HG02943 (cell line): ENCODE measurements at regions not wholly inside any gene's neighbourhood (a gene's known extent, or its start where the extent isn't known, plus 50 kb on each side); places are given as distances from the start of the nearest gene placed in this dataset.

Experiments used
- ATAC-seq: cut with Tn5 transposase; IDR thresholded peaks from one replicate; pipeline ENCODE4 v1.9.1; 2021; ENCODE audit warnings: mild to moderate bottlenecking, low read depth, moderate library complexity; ENCODE audit not compliant: unreplicated experiment

DNA sequence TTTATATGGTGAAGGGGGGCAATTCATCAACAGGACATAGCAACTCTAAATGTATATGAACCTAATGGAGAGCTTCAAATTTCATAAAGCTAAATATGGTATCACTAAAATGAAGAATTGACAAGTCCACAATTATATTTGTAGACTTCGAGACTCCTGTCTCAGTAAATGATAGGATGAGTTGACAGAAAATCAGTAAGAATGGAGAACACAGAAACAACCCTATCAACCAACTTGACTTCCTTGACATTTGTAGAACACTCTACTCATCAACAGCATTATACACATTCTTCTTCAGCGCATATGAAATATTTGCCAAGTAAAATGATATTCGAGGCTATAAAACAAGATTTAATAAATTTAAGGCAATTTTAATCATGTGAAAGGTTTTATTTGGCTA, 322.9 kb upstream of the MAF start:
- ATAC-seq: no peak

DNA sequence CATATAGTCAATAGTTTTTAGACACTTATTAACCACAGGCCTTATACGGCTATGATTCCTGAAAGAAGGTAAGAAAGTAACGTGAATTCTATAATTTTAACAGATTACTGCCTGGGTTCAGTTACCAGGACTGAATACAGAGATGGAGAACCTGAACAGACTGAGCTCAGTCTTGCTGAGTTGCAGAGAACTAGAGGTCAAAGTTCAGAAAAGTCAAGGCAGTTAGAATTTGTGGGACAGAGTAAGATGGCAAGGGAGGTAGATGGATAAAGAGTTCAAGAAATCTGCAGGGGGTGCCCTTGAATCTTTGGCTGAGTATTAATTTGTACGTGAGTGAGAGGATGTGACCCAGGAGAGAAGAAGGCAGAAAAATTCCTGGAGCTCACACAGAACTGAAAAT, 320.1 kb upstream of the MAF start:
- no peak for ATAC-seq

DNA sequence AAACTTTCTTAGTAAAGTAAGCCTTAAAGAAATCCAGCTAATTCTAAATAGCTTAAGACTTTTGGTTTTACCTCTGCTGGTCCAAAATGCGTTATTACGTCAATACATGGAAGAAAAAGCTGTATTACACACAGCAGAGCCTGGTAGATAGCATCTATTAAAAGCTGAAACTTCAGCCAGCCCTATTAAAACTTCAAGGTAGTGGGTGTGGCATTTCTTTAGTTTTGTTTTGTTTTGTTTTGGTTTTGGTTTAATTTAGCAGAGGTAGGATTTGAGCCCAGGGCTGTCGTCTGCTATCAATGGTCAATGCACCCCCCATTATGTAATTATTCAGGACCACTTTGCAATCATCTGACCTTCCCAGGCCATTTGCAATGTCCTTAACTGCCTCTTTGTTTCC, 318.4 kb upstream of the MAF start:
- no peak for ATAC-seq

DNA sequence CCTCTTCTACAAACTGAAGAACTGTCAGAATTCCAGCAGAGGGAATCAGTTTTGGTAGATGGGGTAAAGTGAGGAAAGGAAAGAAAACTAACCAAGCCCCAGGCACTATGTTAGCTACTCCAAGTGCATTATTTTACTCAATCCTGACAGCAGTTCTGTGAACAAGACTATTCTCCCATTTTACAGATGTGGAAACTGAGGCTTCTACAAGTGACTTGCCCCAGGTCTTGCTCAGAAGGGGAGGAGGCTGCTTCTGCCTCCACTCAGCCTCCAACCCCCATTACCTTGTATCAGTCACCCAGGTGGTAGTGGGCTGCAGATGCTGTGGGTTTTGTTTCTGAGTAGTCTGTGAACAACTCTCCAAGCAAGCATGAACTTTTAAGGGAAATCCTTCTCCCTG, 315.2 kb upstream of the MAF start:
- ATAC-seq: no peak

DNA sequence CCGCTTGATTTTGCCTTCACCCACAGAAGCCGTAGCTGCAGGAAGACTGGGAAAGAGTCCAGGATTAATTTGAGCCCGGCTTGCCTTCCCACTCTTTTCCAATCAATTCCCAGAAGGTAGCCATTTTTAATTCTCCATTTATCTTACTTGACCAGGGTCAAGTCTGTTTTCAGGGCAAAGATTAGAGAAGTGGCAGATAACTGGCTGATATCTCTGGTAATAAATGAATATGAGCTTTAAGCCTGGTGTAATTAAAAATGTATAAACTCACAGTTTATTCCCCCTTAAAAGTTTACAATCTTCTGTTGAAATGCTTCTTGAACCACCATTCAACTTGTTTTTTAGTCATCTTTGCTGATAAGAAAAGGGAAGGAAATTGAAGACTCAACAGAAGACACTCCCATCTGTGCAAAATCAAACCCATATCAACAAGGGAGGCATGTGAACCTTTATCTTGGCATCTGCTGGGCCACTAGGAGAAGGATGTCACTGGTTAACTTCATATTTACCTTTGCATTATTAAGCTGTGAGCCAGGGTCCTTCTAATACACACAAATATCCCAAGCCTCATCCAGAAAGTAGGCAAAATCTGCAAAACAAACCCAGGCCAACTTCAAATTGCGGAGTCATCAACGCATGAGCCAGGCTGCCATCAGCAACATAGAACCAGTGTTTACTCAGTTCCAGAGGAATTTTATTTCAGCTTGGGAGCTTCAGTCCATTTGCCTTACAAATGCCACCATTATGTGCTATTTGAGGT, 314.6 kb upstream of the MAF start:
- ATAC-seq: no peak

DNA sequence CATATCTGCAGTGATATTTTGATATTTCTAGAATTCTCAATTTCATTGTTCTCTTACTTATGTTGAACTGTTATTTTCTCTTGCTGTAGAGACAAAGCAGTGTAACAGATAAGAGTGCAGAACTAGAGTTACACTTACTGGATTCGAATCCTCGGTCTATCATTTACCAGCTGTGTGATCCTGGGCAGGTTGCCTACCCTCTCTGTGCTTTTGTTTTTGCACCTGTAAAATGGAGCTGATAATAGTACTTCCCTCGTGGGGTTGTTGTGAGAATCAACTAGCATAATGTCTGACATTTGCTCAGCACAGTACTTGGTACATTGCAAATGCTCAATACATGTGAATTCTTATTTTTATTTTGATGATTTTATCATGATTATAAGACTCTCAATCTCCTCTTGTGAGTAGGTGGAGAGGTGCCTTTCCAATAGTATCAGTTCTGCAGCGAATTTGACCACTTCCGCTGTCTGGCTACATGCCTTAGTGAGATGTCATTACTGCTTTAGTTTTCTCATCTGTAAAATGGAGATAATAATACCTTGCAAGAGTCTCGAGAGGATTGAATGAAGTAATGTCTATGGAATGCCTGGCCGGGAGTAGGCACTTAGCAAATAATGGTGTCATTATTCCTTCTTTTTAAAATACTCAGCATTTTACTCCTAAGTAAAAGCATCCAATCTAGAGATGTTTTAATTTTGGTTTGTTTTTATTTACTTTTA, 312.2 kb upstream of the MAF start:
- no peak for ATAC-seq

DNA sequence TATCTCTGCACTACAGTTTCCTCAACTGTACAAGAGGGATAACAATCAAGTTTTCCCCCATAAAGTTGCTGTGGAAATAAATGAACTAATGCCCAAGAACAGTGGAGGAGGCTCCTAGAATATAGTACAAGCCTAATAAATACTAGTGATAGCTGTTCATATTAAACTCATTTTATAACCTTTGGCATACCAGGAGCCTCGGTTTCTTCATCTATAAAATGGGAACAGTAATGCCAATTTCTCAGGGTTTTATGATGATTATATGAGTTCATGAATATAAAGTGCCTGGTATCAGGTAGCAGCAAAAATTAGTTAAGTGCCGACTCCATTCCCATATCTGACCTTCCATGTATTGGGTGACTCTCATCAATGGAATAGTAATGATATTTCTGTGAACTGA, 311.1 kb upstream of the MAF start:
- ATAC-seq: no peak

DNA sequence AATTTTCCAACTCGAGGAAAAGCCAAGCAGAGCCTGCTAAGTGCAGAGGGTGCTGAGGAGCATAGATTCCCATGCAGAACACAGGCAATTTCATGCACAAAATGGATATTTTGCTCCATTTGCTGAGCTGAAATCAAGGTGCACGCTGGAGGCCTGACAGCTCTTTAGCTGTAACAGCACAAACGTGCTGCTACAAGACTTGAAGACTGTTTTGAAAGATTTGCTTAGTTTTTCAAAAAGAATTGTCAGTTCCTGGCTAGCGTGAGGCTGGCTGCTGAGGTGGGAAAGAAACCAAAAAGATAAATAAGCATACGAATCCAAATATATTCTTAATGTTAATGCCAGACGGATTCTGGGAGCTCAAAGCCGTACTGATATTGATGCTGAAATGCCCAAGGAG, 309.0 kb upstream of the MAF start:
- ATAC-seq: no peak

DNA sequence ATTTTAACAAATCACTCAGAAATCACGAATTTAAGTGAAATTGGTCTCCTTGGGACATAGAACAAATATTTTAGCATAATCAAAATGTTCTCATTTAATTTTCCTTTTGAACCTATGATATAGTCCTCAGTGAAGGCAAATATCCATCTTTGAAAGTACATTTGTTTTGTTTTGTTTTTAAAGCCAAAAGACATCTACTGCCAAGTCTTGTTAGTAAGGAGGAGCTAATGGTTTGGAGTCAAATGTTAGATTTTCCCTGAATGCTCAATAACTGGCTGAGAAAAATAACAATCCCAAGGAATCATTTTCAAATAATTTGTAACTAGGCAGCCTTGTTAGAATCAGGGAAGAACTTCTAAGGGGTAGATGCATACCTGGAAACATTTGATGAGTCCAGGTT, 302.9 kb upstream of the MAF start:
- no peak for ATAC-seq

DNA sequence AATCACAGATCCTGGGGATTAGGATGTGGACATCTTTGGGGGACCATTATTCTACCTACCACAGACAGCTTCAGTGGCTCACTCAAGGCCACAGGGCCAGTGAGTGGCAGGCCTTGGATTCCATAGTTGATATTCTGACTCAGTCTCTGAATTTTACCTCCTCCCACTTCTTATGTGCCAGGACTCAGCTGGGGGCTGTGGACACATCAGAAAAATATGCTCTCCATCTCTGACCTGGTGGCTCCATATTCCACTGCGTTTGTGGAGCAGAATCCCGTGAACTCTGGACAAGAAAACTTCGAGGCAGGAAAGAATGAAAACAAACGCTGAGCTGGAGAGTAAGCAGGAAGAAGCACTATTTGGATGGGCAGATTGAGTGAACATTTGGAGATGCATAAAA, 301.8 kb upstream of the MAF start:
- ATAC-seq: no peak

DNA sequence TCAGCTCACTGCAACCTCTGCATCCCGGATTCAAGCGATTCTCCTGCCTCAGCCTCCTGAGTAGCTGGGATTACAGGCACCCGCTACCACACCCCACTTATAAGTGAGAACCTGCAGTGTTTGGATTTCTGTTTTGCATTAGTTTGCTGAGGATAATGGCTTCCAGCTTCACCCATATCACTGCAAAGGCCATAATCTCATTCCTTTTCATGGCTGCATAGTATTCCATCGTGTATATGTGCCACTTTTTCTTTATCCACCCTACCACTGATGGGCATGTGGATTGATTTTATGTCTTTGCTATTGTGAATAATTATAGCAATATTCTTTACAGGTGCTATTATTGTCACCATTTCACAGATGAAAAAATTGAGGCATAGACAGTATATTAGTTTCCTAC, 301.0 kb upstream of the MAF start:
- no peak for ATAC-seq

DNA sequence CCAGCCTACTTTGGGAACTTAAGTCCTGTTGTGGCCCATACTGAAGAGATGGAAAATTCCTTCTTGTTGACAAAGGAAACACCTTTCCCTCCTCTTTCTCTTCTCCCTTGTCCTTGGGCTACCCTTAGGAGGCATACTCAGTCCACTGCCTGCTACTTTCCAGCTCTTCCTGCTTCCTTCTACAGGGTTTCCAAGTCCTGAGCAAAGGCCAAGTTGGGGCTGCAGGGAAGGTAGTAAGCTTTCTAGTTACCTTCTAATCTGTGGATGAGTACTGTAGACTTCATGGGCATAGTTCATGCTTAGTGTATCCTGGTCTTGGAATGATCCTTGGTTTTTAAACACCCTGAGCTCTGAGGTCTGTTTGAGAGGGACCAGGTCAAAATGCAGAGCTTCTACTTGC, 299.2 kb upstream of the MAF start:
- ATAC-seq: no peak

DNA sequence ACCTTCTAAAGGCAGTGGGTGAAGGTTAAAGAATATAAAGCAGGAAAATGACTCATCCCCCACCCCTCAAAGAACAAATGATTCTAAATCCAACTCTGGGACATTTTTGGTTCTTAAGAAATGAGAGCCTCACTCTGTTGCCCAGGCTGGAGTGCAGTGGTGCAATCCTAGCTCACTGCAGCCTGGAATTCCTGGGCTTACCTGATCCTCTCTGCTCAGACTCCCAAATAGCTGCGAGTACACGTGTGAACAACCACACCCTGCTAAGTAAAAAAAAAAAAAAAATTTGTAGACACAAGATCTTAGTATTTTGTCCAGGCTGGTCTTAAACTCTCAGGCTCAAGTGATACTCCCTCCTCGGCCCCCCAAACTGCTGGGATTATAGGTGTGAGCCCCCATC, 298.8 kb upstream of the MAF start:
- ATAC-seq: no peak

DNA sequence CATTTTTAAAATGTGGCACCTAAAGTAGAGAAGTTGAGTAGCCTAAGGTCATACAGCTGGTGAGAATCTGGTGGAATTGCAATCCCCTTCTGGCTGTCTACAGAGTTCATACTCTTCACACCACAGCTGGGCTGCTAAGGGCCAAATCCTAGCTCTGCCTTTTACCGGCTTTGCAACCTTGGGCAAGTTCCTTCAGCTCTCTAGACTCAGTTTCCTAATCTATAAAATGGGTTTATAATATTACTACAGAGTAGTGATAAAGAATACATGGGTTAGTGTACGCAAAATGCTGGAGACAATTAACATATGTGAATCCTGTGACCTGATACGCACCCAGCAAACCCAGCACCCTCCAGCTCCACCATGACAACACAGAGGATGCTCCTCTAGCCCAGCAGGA, 298.2 kb upstream of the MAF start:
- ATAC-seq: no peak

DNA sequence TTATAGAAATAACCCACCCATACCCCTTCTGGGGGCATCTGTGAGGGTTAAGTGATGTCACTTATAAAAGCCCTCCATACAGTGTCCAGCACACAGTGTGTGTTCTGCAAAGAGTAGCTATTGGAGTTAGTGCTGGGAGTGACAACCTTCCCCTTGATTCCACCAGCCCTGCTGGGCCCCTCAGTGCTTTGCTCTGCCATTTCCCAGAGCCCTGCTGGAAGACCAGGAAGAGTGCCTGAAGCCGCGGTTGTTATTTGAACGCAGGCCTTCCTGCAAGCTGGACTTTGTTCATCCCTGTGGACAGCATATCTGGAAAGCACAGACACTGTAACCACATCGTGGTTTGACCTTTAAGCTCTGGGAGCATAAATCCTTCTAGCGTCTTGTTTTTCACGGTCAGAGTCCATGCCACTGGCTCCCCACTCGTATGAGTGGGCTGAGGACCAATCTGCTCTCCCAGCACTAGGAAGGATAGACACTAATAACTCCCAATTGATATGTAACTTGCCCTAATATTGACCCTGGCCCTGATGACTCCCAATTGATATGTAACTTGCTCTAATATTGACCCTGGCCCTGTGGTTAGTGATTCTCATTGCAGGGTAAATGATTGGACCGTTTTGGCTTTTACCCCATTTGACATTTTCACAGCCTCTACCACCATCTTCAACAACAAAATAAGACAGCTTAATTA, 297.1 kb upstream of the MAF start:
- ATAC-seq: no peak

DNA sequence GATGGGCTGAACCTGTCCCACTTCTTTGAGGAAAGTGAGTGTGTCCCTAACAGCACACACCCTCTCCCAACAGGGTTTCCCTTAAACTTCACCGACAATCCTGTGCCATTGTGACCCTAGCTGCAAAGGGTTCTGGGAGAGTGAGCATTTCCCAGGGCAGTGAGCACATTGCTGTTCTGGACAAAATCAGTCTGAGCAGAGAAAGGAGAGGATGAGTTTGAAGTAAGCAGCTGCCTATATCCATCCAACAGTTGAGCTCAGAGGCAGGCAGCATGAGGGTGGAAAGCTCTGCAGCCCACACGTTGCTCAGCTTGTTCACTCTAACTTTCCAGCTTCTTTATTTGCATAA, 296.5 kb upstream of the MAF start:
- ATAC-seq: no peak

DNA sequence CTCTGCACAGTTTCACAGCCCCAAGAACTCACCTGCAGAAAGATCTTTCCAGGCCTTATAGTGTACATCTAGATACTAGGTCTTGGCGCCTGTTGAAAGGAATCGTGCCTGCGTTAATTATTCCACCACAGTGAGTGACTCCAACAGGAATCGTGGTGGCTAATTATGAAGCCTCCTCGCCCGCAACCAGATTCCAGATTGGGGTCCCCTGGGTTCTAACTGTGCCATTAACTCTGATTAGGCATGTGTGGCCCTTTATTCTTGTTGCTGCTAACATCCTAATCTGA, 295.3 kb upstream of the MAF start:
- no peak for ATAC-seq

DNA sequence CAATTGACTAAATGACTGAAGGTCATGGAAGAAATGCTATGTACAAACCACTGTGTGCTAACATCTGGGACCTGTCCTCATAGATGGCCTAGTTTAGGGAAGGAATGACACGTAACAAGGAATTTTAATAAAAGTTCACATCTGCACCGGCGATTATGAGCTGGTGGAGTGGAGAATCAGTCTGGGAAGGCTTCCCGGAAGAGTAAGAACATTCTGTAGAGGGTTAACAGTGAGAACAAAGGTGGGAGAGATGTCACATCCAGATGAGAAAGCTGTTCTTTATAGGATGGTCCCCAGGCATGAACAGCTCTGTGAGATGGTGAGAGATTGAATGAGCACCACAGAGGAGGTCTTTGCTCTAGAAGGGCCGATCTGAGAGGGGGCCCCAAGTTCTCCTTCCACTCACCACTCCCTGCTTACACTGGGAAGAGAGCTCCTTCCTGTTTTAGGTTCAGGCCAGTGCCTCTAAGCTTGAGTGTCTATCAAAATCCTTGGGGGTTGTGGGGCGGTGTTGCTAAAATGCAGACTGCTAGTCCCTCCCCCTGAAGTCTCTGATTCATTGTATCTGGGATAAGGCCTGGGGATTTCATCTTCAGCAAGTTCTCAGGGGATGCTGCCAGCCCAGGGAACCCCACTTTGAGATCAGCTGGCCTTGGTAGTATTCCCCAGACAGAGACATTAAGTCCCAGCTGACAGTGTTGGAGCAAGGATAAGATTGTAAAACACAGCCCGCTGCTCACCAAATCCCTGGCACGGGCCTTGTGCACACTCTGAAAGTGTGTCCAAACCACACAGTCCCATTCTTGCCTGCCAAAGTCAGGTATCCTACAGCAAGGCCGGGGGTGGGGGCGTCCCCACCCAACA, 294.7 kb upstream of the MAF start:
- no peak for ATAC-seq

DNA sequence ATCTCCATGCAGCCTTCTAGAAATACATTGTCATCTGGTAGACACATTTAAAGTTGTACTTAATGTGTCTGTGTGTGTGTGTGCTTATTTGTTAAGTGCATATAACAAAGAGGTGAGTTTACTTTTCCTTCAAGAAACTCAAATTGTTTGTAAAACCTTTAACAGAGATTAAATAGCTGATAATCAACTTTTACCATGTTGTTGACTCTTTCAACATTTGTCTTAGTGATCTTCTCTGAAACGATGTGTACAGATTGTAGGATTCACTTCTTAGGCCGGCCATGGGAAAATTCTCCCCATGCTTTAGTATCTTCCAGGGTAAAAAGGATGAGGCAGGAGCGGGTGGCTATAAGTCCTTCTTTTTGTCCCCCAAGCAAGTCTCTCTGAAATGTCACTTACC, 292.9 kb upstream of the MAF start:
- ATAC-seq: no peak

DNA sequence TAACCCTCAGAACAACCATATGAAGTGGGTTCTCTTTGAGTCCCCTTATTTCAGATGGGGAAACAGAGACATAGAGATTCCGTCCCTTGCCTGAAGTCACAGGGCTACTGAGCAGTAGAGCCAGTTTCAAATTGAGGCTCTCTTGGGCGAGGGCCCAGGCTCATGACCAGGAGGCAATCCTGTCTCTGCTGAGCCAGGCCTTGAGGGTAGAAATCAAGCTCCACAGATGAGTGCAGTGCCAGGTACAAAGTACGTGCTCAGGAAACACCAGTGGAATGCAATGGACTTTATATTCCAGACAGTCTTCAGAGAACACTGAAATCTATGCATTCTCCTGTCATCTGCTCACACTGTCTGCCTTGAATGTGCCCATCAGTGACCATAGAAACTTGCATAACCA, 291.7 kb upstream of the MAF start:
- ATAC-seq: no peak

DNA sequence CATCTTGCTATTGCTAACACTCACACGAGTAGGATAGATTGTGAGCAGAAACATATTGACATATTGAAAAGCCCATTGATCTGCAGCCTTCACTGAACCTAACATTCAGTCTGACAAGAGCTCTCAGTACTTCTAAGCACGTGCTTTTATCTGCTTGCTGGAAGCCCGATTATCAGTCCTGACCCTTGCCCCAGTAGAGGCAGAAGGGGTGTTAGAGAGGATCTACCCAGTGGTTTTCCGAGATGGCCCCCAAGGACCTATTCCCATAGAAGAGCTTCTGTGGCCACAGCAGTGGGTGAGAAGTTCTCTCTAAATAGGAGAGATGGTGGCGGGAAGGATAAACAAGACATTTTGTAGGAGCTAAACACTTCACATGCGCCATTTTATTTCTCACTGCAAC, 290.9 kb upstream of the MAF start:
- no peak for ATAC-seq
